Smooth muscle cell (in vitro differentiated cells): ENCODE measurements at regions not wholly inside any gene's neighbourhood (a gene's known extent, or its start where the extent isn't known, plus 50 kb on each side); places are given as distances from the start of the nearest gene placed in this dataset.

Experiments used
- DNase-seq: peaks from one replicate; lab custom pipeline; 2025; ENCODE audit not compliant: unreplicated experiment; lab: John Stamatoyannopoulos, UW
- H2AFZ ChIP-seq: fragments of 200-600 bp; sonication (generic); 2 replicates; pipeline ENCODE4 v1.6.0; 2016; ENCODE audit warnings: antibody characterized with exemption, low read depth, mild to moderate bottlenecking
- H3F3A ChIP-seq: fragments of 200-600 bp; sonication (generic); 2 replicates; pipeline ENCODE4 v1.6.0; 2017; ENCODE audit warnings: antibody characterized with exemption, low read depth
- H3K27ac ChIP-seq: fragments of 200-600 bp; sonication (generic); 2 replicates; pipeline ENCODE4 v1.5.1; 2016; ENCODE audit warnings: low read depth, mild to moderate bottlenecking
- H3K27me3 ChIP-seq: fragments of 200-600 bp; sonication (generic); 2 replicates; pipeline ENCODE4 v1.6.1; 2016; ENCODE audit warnings: low read depth, mild to moderate bottlenecking
- H3K36me3 ChIP-seq: fragments of 200-600 bp; sonication (generic); 2 replicates; pipeline ENCODE4 v1.5.1; 2016; ENCODE audit warnings: low read depth
- H3K4me1 ChIP-seq: fragments of 200-600 bp; sonication (generic); 2 replicates; pipeline ENCODE4 v1.5.1; 2016; ENCODE audit warnings: low read depth
- H3K4me2 ChIP-seq: fragments of 200-600 bp; sonication (generic); 2 replicates; pipeline ENCODE4 v1.6.0; 2016; ENCODE audit warnings: mild to moderate bottlenecking
- H3K4me3 ChIP-seq: fragments of 200-600 bp; sonication (generic); 2 replicates; pipeline ENCODE4 v1.5.1; 2016; ENCODE audit warnings: mild to moderate bottlenecking
- H3K79me2 ChIP-seq: fragments of 200-600 bp; sonication (generic); 2 replicates; pipeline ENCODE4 v1.6.0; 2016; ENCODE audit warnings: low read depth, mild to moderate bottlenecking
- H3K9ac ChIP-seq: fragments of 200-600 bp; sonication (generic); 2 replicates; pipeline ENCODE4 v1.6.0; 2016; ENCODE audit warnings: low read depth
- H3K9me3 ChIP-seq: fragments of 200-600 bp; sonication (generic); replicated peaks from 2 replicates; pipeline ENCODE4 v1.5.1; 2016; ENCODE audit warnings: low read depth
- H4K20me1 ChIP-seq: fragments of 200-600 bp; sonication (generic); 2 replicates; pipeline ENCODE4 v1.6.0; 2016; ENCODE audit warnings: low read depth
- CTCF ChIP-seq: fragments of 200-600 bp; sonication (generic); IDR thresholded peaks from 2 replicates; pipeline ENCODE4 v1.5.1; 2017; ENCODE audit warnings: borderline replicate concordance, mild to moderate bottlenecking, antibody characterized with exemption; ENCODE audit not compliant: insufficient read depth, poor library complexity, severe bottlenecking
- WGBS: methylation state at CpG from one replicate; pipeline ENCODE4 v1.1.7; 2016; ENCODE audit warnings: low lambda C conversion rate; 5-methylcytosine and 5-hydroxymethylcytosine counted together

DNA sequence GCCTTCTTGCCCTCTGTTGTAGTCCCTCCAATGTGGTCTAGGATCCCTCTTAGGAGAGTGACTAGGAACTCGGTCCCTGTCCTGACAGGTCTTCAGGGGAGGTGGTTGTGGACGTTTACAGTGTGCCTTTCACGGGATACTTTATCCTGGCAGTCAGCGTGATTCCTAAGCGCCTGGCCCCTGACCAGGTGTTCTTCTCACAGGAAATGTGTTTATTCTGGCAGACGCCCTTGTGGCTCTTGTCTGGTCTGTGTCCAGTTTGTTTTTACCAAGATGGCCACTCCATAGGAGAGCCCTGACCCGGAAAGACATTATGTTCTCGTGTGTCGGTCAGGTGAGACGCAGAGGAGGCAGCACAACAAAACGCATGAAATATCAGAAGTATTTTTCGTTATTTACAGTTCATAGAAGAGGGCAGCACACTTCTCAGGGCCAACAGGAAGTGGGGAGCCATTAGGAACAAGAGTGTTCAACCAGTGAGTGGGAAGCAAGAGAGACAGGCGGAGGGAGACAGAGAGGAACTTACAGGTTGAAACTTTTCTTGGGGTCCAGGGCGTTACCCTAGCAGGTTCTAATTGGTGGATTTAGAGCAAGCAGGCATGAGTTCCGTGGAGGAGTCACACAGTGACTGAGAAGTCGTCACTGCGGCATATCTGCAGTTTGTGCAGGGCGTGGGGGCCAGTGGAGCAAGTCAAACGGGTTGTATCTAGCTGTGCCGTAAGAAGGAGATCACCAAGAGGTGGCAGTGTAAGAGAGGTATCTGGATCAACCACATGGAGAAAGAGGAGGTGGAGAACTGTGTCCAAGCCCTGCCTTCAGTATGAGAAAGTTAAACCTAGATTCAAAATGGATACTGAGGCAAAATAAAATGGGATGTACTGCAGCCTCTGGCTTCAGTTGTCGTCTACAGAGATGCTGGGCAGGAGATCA, 412.9 kb downstream of the ZSWIM6 start:
- Histone ChIP-seq H3F3A (no peaks in the 10 kb centered on the region), H3K27ac (no peak overlapping the region), H2AFZ (no peak overlapping the region), H3K36me3 (no peaks in the 10 kb centered on the region), H3K4me2 (no peak overlapping the region), H3K9me3 (no peaks in the 10 kb centered on the region), H3K4me1 (no peaks in the 10 kb centered on the region), H3K79me2 (no peaks in the 10 kb centered on the region), H3K4me3 (no peak overlapping the region), H3K9ac (no peak overlapping the region), H3K27me3 (no peaks in the 10 kb centered on the region), H4K20me1 (no peaks in the 10 kb centered on the region)
- WGBS = 84% methylated on average over 21 of the region's 21 CpGs
- TF ChIP-seq CTCF = no peak
- DNase-seq = no peak

GRCh38 chr5:61746831-61747575, 414.9 kb downstream of the ZSWIM6 start:
- TF ChIP-seq CTCF = no peak
- no peaks in the 10 kb centered on the region for H4K20me1 ChIP-seq
- H3K27me3 ChIP-seq = no peaks in the 10 kb centered on the region
- H3K79me2 ChIP-seq = no peaks in the 10 kb centered on the region
- no peak overlapping the region for H3K4me3 ChIP-seq
- no peak for DNase-seq
- H3K4me2 ChIP-seq = no peak overlapping the region
- H3K9ac ChIP-seq = no peak overlapping the region
- no peak overlapping the region for H2AFZ ChIP-seq
- H3K4me1 ChIP-seq = no peaks in the 10 kb centered on the region
- H3F3A ChIP-seq = no peaks in the 10 kb centered on the region
- H3K9me3 ChIP-seq = no peaks in the 10 kb centered on the region
- no peak overlapping the region for H3K27ac ChIP-seq
- H3K36me3 ChIP-seq = no peaks in the 10 kb centered on the region
- WGBS = 89% methylated on average over 7 of the region's 7 CpGs

- Histone ChIP-seq H3K27ac (no peak overlapping the region), H2AFZ (no peak overlapping the region)
- 93% methylated on average over 7 of the region's 7 CpGs for WGBS
These were observed 416.1 kb downstream of the ZSWIM6 start for GRCh38 chr5:61748121-61748520.

More at GRCh38 chr5:61748121-61748520, 416.1 kb downstream of the ZSWIM6 start:
- no peak for TF ChIP-seq CTCF
- no peaks in the 10 kb centered on the region for H3K4me1 ChIP-seq
- no peaks in the 10 kb centered on the region for H3K36me3 ChIP-seq
- H3F3A ChIP-seq = no peaks in the 10 kb centered on the region
- H3K4me2 ChIP-seq = no peak overlapping the region
- DNase-seq = no peak
- H4K20me1 ChIP-seq = no peaks in the 10 kb centered on the region
- H3K4me3 ChIP-seq = no peak overlapping the region
- no peaks in the 10 kb centered on the region for H3K79me2 ChIP-seq
- H3K9me3 ChIP-seq = no peaks in the 10 kb centered on the region
- no peaks in the 10 kb centered on the region for H3K27me3 ChIP-seq
- H3K9ac ChIP-seq = no peak overlapping the region
